Nephron (organoid): ENCODE measurements at regions not wholly inside any gene's neighbourhood (a gene's known extent, or its start where the extent isn't known, plus 50 kb on each side); places are given as distances from the start of the nearest gene placed in this dataset.
A peak's percentile ranks its signal among the peaks of the same experiment; 100 is the strongest.

ENCODE experiments used
- H3K27ac Mint-ChIP-seq, 3 experiments: 2 replicates each; pipeline ENCODE4 v1.8.0; 2020; ENCODE audit warnings: mixed read lengths in 3 of 3, mild to moderate bottlenecking in 2 of 3, moderate library complexity in 1 of 3
- H3K27me3 Mint-ChIP-seq: 2 replicates; pipeline ENCODE4 v1.8.0; 2021; ENCODE audit warnings: low read depth, mild to moderate bottlenecking, moderate library complexity, mixed read lengths
- H3K36me3 Mint-ChIP-seq: 2 replicates; pipeline ENCODE4 v1.8.0; 2020; ENCODE audit warnings: low read depth, mixed read lengths
- H3K4me1 Mint-ChIP-seq: 2 replicates; pipeline ENCODE4 v1.8.0; 2020; ENCODE audit warnings: mixed read lengths
- H3K4me3 Mint-ChIP-seq, 3 experiments: 2 replicates each; pipeline ENCODE4 v1.8.0; 2020; ENCODE audit warnings: mild to moderate bottlenecking in 3 of 3, mixed read lengths in 3 of 3, moderate library complexity in 2 of 3
- H3K9me3 Mint-ChIP-seq: 2 replicates; pipeline ENCODE4 v1.8.0; 2020; ENCODE audit warnings: mixed read lengths
- TF ChIP-seq, protein P1 (sequence below), 3 experiments: fragments of 200-600 bp; sonication (generic); IDR thresholded peaks; one replicate each; pipeline ENCODE4 v1.5.0; 2021; ENCODE audit warnings: antibody characterized with exemption in 3 of 3; ENCODE audit not compliant: unreplicated experiment in 3 of 3

DNA sequence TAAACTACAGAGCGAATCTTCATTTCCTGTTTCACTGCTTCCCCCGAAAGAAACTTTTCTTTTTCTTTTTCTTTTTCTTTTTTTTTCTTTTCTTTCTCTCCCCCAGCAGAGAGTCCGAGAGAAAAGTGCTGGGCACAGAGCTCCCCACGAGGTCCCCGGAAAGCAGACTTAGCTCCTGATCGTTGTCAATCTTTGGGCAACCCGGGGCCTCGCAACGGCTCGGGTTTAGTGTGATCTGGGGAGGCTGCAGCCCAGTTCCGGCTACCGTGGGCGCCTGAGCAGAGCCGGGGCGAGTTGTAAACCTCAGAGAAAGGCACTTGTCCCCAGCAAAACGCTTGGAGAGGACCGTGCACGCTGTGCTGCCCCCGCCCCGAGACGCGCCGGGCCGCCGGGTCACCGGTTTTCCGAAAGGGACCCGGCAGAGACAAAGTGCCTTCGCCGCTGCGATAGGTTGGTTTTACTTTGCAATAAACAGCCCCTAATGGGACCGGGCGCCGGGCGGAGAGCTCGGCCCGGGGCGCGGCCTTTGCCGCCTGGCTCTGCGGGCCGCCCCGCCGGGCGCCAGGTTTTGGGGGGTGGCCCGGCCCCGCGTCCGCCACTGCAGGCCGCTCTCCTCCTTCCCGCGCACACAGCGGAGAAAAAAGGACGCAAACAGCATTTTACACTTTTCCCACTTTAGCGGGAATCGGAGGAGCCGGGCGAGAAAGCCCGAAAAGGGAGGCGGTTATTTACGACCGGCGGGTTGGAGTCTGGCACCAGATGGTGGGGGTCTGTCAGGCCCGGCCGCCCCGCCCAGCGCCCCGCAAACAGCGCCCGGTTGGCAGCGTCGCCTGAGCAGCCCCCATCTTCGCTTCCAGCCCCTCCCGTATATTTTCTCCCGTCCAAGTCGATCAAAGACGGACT, 136.0 kb downstream of the INSIG2 start:
- H3K27me3 Mint-ChIP-seq, result peaks cover 87% of the 10 kb centered on the region
- H3K4me3 Mint-ChIP-seq, result peak overlapping the region; percentile 81 to 83 (median 82)
- TF ChIP-seq, protein P1, sequence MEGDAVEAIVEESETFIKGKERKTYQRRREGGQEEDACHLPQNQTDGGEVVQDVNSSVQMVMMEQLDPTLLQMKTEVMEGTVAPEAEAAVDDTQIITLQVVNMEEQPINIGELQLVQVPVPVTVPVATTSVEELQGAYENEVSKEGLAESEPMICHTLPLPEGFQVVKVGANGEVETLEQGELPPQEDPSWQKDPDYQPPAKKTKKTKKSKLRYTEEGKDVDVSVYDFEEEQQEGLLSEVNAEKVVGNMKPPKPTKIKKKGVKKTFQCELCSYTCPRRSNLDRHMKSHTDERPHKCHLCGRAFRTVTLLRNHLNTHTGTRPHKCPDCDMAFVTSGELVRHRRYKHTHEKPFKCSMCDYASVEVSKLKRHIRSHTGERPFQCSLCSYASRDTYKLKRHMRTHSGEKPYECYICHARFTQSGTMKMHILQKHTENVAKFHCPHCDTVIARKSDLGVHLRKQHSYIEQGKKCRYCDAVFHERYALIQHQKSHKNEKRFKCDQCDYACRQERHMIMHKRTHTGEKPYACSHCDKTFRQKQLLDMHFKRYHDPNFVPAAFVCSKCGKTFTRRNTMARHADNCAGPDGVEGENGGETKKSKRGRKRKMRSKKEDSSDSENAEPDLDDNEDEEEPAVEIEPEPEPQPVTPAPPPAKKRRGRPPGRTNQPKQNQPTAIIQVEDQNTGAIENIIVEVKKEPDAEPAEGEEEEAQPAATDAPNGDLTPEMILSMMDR (IDR thresholded peaks at IDR 0.05; ENCODE audit: unreplicated experiment in 3 of 3), result no peak
- H3K4me1 Mint-ChIP-seq, result peaks cover 33% of the 10 kb centered on the region
- peak overlapping the region in 2 of 3 experiments; percentile 41 to 48 for H3K27ac Mint-ChIP-seq
- no peaks in the 10 kb centered on the region for H3K9me3 Mint-ChIP-seq
- no peaks in the 10 kb centered on the region for H3K36me3 Mint-ChIP-seq

DNA sequence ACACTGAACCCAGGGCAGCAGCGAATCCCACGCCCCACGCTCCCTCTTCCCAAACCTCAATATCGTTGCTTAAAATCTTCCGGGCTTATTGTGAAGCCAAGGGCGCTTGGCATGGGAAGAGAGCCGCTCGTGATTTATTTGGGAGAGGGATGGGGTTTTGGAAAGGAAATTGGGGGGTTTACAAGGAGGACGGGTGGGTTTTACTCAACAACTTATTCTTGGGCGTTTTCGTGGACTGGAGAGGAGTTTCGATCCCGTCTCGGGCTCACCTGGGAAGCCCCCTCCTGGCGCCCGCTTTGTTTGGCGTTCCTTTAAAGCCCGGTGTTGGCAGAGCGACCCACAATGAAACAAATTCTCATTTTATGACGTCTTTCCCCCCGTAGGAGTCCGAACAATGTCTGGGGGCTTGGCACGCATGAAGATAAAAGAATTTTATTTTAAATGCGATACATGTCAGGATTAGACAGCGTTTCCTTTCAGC, 135.3 kb downstream of the INSIG2 start:
- H3K27ac Mint-ChIP-seq, result peak overlapping the region in 2 of 3 experiments; percentile 41 to 48
- H3K36me3 Mint-ChIP-seq, result no peaks in the 10 kb centered on the region
- peaks cover 33% of the 10 kb centered on the region for H3K4me1 Mint-ChIP-seq
- TF ChIP-seq, protein P1 (IDR thresholded peaks at IDR 0.05; ENCODE audit: unreplicated experiment in 3 of 3), result no peak
- no peaks in the 10 kb centered on the region for H3K9me3 Mint-ChIP-seq
- peaks cover 88% of the 10 kb centered on the region for H3K27me3 Mint-ChIP-seq
- peak overlapping the region; percentile 81 to 83 (median 82) for H3K4me3 Mint-ChIP-seq

DNA sequence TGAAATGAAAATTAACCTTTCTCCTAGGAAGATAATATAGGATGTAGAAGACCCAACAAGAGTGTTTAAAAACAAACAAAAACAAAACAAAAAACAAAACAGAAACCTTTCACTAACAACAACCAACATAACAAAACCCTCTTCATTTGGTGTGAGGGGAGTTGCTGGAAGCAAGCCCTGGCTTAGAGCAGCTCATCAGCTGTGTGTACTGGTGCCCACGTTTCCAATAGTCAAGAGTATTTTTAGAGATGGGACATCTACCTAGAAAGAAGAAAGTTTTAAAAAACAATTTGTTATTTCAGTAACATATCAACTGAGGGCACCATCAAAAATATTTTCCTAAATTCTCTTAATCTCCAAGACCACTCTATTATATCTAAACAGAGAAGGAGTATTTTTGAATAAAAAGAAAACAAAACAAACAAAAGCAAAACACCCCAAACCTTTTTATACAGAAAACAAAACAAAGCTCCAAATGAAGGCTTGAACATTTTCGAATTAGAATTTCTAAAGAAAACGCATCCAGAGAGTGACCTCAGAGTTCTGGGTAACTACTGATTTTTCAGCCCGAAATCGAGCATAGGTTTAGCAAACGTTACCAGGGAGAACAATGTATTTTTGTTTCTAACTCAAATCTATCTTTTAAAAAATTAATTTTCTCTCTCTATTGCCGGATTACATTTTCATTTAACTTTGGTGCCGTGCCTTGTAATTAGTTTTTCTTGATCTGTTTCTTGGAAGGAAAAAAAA, 134.6 kb downstream of the INSIG2 start:
- TF ChIP-seq, protein P1 (IDR thresholded peaks at IDR 0.05; ENCODE audit: unreplicated experiment in 3 of 3), result no peak
- Mint-ChIP-seq H3K27ac (peak overlapping the region in 1 of 3 experiments; percentile 48), H3K4me3 (peak overlapping the region; percentile 81 to 83 (median 82)), H3K9me3 (no peaks in the 10 kb centered on the region), H3K4me1 (peaks cover 33% of the 10 kb centered on the region), H3K27me3 (peaks cover 90% of the 10 kb centered on the region), H3K36me3 (no peaks in the 10 kb centered on the region)

DNA sequence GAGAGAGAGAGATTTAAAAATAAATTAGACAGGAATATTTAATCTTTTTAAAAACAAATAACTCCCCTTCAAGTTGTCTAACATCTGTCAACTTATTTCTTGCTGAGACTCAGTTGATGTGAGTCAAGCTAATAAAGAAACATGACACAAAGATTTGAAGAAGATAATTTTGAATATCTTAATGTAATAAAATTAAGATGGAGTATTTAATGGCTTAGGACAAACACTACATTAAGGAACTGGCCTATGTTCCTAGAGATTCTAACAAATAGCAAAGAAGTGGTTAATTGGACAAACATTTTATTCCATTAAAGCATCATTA, 134.0 kb downstream of the INSIG2 start:
- Mint-ChIP-seq H3K27ac (peak overlapping the region in 1 of 3 experiments; percentile 12), H3K4me3 (peak overlapping the region; percentile 10 to 39 (median 26)), H3K36me3 (no peaks in the 10 kb centered on the region), H3K27me3 (peaks cover 85% of the 10 kb centered on the region), H3K4me1 (peaks cover 33% of the 10 kb centered on the region), H3K9me3 (no peaks in the 10 kb centered on the region)
- TF ChIP-seq, protein P1 (IDR thresholded peaks at IDR 0.05; ENCODE audit: unreplicated experiment in 3 of 3), result no peak

DNA sequence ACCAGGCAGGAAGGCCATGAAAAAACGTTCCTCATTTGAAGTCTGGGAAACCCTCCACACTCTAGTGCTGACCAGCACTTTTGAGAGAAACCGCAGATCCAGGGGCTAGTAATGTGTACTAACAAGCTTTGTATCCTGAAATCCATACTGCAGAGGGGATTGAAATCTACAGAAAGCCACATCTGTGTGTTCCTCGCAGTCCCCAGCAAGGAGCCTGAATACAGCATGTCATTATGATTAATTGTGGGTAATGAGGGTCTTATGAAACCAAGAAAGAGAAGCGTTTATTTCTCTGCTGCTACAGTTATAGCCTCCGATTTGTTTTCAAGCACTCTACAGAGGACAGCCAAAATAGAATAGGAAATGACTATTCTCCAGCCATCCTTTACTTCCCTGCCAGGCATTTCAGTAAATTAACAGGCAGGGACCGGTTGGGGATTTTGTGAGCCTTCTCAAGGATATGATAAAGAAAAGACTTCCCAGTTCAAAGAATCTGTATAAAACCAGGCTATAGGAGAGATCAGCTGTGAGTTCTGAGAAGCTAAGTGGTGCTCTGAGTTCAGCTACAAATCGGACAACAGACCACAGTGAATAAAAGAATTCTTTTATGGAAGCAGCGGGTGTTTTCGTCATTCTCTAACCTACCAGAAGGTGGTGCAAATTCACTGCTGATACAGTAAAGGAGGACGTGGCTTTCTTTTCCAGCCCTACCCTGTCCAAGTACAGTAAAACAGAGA, 133.4 kb downstream of the INSIG2 start:
- no peaks in the 10 kb centered on the region for H3K36me3 Mint-ChIP-seq

More for the DNA sequence above, 133.4 kb downstream of the INSIG2 start:
- peaks cover 33% of the 10 kb centered on the region for H3K4me1 Mint-ChIP-seq
- H3K4me3 Mint-ChIP-seq, result peak overlapping the region; percentile 10 to 39 (median 26)
- TF ChIP-seq, protein P1 (IDR thresholded peaks at IDR 0.05; ENCODE audit: unreplicated experiment in 3 of 3), result peak; percentile 77 to 89 (median 78)
- no peaks in the 10 kb centered on the region for H3K9me3 Mint-ChIP-seq
- peaks cover 83% of the 10 kb centered on the region for H3K27me3 Mint-ChIP-seq
- H3K27ac Mint-ChIP-seq, result peak overlapping the region in 1 of 3 experiments; percentile 12
